DOHH2 (cell line): ENCODE measurements at regions not wholly inside any gene's neighbourhood (a gene's known extent, or its start where the extent isn't known, plus 50 kb on each side); places are given as distances from the start of the nearest gene placed in this dataset.

Experiments
- H3F3A ChIP-seq: fragments of 200-600 bp; sonication (generic), shearing (Covaris generic); 2 replicates; pipeline ENCODE4 v1.6.0; 2016; ENCODE audit warnings: antibody characterized with exemption, mild to moderate bottlenecking; ENCODE audit not compliant: control insufficient read depth, insufficient read depth
- H3K27ac ChIP-seq: fragments of 200-600 bp; sonication (generic); 2 replicates; pipeline ENCODE4 v1.5.1; 2014; ENCODE audit warnings: low read depth, mild to moderate bottlenecking, low read length, moderate library complexity
- H3K27me3 ChIP-seq: fragments of 200-600 bp; sonication (generic); 2 replicates; pipeline ENCODE4 v1.6.1; 2014; ENCODE audit warnings: mild to moderate bottlenecking, low read length, mixed read lengths; ENCODE audit not compliant: control insufficient read depth
- H3K36me3 ChIP-seq: fragments of 200-600 bp; sonication (generic); 2 replicates; pipeline ENCODE4 v1.6.1; 2014; ENCODE audit warnings: mild to moderate bottlenecking, low read length, moderate library complexity, mixed read lengths; ENCODE audit not compliant: control insufficient read depth
- H3K4me1 ChIP-seq: fragments of 200-600 bp; sonication (generic); 2 replicates; pipeline ENCODE4 v1.6.1; 2014; ENCODE audit warnings: mild to moderate bottlenecking, low read length, mixed read lengths; ENCODE audit not compliant: control insufficient read depth
- H3K4me2 ChIP-seq: fragments of 200-600 bp; sonication (generic); 2 replicates; pipeline ENCODE4 v1.6.0; 2014; ENCODE audit warnings: mild to moderate bottlenecking, low read length, moderate library complexity
- H3K4me3 ChIP-seq: fragments of 200-600 bp; sonication (generic); 2 replicates; pipeline ENCODE4 v1.5.1; 2014; ENCODE audit warnings: mild to moderate bottlenecking, low read length, mixed read lengths
- H3K79me2 ChIP-seq: fragments of 200-600 bp; sonication (generic); 2 replicates; pipeline ENCODE4 v1.6.1; 2014; ENCODE audit warnings: mild to moderate bottlenecking, low read length, mixed read lengths; ENCODE audit not compliant: control insufficient read depth
- H3K9me2 ChIP-seq: fragments of 200-600 bp; sonication (generic); replicated peaks from 2 replicates; pipeline ENCODE4 v1.6.1; 2014; ENCODE audit warnings: mild to moderate bottlenecking, low read length, mixed read lengths; ENCODE audit not compliant: control insufficient read depth
- H3K9me3 ChIP-seq: fragments of 200-600 bp; sonication (generic); 2 replicates; pipeline ENCODE4 v1.6.1; 2014; ENCODE audit warnings: antibody characterized with exemption, low read length, mixed read lengths; ENCODE audit not compliant: control insufficient read depth, insufficient read depth
- H4K20me1 ChIP-seq: fragments of 200-600 bp; sonication (generic); 2 replicates; pipeline ENCODE4 v1.6.0; 2014; ENCODE audit warnings: low read depth, mild to moderate bottlenecking, antibody characterized with exemption, low read length, moderate library complexity; ENCODE audit not compliant: control insufficient read depth, insufficient read depth
- EZH2phosphoT487 ChIP-seq: fragments of 200-600 bp; sonication (generic); IDR thresholded peaks from 2 replicates; pipeline ENCODE4 v1.6.1; 2017; ENCODE audit warnings: borderline replicate concordance, mild to moderate bottlenecking, antibody characterized with exemption, low read length, moderate library complexity, mixed read lengths
- TF ChIP-seq, protein P1 (sequence below): fragments of 200-600 bp; sonication (generic); IDR thresholded peaks from one replicate; pipeline ENCODE4 v1.5.1; 2014; ENCODE audit warnings: antibody characterized with exemption, mild to moderate bottlenecking, low read depth, low read length; ENCODE audit not compliant: poor library complexity, severe bottlenecking

DNA sequence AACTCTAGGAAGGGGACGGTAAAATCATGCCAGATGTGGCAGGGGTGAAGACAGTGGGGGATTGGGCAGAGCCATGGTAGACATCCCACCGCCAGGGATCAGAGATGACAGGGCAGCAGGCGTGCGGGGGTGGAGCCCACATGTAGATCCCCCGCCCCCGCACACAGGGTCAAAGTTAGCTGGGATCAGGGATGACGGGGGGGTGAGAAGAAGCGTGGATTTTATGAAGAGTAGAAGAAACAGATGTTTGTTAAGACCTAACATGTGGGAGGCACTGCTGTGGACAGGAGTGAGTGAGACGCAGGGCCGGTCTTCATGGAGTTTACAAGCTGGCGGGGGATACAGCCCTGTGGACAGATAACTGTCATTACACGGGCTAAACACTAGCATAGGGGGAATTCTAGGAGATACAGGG lies 154.0 kb upstream of the KLF14 start:
- no peaks in the 10 kb centered on the region for H4K20me1 ChIP-seq
- H3K9me3 ChIP-seq = no peaks in the 10 kb centered on the region
- no peak overlapping the region for H3K27ac ChIP-seq
- TF ChIP-seq, protein P1, sequence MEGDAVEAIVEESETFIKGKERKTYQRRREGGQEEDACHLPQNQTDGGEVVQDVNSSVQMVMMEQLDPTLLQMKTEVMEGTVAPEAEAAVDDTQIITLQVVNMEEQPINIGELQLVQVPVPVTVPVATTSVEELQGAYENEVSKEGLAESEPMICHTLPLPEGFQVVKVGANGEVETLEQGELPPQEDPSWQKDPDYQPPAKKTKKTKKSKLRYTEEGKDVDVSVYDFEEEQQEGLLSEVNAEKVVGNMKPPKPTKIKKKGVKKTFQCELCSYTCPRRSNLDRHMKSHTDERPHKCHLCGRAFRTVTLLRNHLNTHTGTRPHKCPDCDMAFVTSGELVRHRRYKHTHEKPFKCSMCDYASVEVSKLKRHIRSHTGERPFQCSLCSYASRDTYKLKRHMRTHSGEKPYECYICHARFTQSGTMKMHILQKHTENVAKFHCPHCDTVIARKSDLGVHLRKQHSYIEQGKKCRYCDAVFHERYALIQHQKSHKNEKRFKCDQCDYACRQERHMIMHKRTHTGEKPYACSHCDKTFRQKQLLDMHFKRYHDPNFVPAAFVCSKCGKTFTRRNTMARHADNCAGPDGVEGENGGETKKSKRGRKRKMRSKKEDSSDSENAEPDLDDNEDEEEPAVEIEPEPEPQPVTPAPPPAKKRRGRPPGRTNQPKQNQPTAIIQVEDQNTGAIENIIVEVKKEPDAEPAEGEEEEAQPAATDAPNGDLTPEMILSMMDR = no peak
- TF ChIP-seq EZH2phosphoT487 = no peak
- H3K79me2 ChIP-seq = peaks cover 4% of the 10 kb centered on the region; the same call in 1 of the 2 replicates
- no peaks in the 10 kb centered on the region for H3F3A ChIP-seq
- no peaks in the 10 kb centered on the region for H3K27me3 ChIP-seq
- peaks cover 50% of the 10 kb centered on the region for H3K36me3 ChIP-seq
- H3K4me1 ChIP-seq = no peaks in the 10 kb centered on the region
- H3K4me3 ChIP-seq = no peak overlapping the region
- no peak overlapping the region for H3K4me2 ChIP-seq
- no peaks in the 10 kb centered on the region for H3K9me2 ChIP-seq

DNA sequence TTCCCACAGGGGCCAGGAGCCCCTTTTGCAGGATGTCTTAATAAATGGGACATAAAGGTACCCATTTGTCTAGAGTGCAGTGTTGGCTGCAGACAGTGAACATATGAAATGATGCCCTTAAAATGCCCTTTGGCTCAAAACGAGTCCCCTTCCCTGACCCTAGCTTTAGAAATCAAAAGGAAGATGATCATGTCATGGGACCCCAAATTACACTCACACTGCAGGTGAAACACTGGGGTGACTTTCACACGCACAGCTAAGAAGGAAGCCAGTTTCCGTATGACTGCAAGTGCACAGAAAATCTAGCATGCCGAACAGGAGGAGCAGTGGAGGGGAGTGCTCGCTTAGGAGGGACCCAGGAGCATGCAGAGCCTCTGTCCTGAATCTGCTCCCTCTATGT lies 154.5 kb upstream of the KLF14 start:
- Histone ChIP-seq H3K4me2 (no peak overlapping the region), H3K4me3 (no peak overlapping the region), H3K9me3 (no peaks in the 10 kb centered on the region), H3K27me3 (no peaks in the 10 kb centered on the region), H3K79me2 (peaks cover 4% of the 10 kb centered on the region; the same call in 1 of the 2 replicates), H3K4me1 (no peaks in the 10 kb centered on the region), H3K36me3 (peaks cover 50% of the 10 kb centered on the region), H4K20me1 (no peaks in the 10 kb centered on the region), H3F3A (no peaks in the 10 kb centered on the region), H3K9me2 (no peaks in the 10 kb centered on the region), H3K27ac (no peak overlapping the region)
- TF ChIP-seq, protein P1 = no peak
- TF ChIP-seq EZH2phosphoT487 = no peak

DNA sequence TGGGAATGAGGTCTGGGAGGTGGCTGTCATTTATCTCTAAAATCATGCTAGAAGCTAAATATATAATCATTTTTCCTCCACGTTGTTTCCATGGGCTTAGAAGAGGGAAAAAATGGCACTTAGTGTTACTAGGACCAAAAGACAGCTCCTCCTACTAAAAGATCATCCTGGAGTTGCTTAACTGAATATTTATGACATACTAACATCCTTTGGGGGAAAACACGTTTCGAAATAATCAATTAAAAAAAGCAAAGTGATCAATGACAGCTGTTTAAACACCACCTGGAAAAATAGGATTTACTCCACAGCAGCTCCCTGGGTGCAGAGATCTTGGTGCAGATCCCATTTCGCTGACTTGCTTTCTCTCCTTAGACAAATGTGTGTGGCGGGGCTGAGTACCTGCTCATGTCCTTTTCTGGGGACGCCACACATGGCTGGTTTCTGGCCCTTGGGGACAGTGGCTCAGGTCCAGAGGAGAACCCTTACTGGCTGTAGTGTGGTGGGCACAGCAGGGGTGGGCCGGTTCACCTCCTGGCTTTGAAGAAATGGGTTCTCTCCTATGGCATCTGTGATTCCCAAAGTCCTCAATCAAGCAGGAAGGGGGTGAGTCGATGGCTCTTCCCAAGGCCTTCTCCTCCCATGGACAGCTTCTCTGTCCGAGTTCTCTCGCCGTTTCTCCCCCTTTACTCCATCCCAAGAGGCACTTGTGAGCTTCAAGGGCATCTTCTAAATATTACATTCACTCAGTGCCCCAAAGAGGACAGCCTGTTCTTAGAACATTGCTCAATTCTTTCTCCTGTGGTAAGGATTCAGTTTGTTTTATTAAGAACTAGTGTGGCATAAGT lies 156.4 kb upstream of the KLF14 start:
- TF ChIP-seq EZH2phosphoT487 = no peak
- H3K4me1 ChIP-seq = no peaks in the 10 kb centered on the region
- H3K79me2 ChIP-seq = peaks cover 4% of the 10 kb centered on the region; the same call in 1 of the 2 replicates
- no peak overlapping the region for H3K4me2 ChIP-seq
- H3K27ac ChIP-seq = no peak overlapping the region
- peaks cover 42% of the 10 kb centered on the region for H3K36me3 ChIP-seq
- H4K20me1 ChIP-seq = no peaks in the 10 kb centered on the region
- H3K27me3 ChIP-seq = no peaks in the 10 kb centered on the region
- H3F3A ChIP-seq = no peaks in the 10 kb centered on the region
- no peak overlapping the region for H3K4me3 ChIP-seq
- H3K9me2 ChIP-seq = no peaks in the 10 kb centered on the region
- H3K9me3 ChIP-seq = no peaks in the 10 kb centered on the region
